Central memory CD4-positive, alpha-beta T cell (primary cell): ENCODE measurements at regions not wholly inside any gene's neighbourhood (a gene's known extent, or its start where the extent isn't known, plus 50 kb on each side); places are given as distances from the start of the nearest gene placed in this dataset.

Source experiments
- DNase-seq: peaks from one replicate; pipeline ENCODE4 v3.0.0; 2022

- no peak for DNase-seq
Measured at GRCh38 chr15:69825941-69826818, 271.5 kb downstream of the TLE3 start.

GRCh38 chr15:69826819-69827175 lies 270.9 kb downstream of the TLE3 start:
- DNase-seq: no peak

DNA sequence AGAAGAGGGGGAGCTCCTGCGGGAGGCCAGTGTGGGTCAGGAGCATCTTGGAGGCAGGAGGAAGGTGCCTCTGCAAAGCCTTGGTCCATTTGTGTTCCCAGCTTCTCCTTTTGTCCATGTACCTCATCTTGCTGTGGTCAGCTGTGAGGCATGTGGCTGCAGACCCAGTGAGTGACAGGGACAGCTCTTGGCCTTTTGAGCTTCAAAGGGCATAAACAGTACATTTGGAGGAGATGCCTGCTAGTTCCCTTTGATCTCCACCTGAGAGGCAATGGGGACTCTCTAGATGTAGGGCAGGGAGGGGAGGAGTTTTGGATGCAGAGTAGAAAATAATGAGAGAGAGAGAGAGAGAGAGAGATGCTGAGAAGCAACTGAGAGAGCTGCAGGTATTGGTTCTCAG lies 270.0 kb downstream of the TLE3 start:
- no peak for DNase-seq

- DNase-seq: no peak
Measured at GRCh38 chr15:69828181-69828828, 269.4 kb downstream of the TLE3 start.

GRCh38 chr15:69829974-69830373 lies 267.7 kb downstream of the TLE3 start:
- DNase-seq: no peak

DNA sequence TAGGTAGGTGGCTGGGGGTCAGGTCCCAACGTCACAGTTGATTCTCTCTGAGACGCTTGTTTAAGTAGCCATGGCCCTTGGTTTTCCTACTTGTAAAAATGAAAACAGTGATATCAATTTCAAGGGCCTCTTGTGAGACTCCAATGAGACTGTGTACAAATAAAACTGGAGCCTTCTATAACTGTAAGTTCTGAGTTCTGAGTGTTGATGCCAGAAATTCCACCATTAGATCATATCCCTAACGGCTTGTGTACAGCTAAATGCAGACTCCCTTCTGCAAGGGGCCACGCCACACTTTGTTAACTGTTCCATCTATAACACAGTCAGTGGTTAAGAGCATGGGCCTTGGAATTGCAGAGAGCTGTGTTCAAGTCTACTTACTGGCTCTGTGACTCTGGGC lies 267.3 kb downstream of the TLE3 start:
- no peak for DNase-seq

GRCh38 chr15:69830876-69831275 lies 266.8 kb downstream of the TLE3 start:
- DNase-seq: no peak

DNA sequence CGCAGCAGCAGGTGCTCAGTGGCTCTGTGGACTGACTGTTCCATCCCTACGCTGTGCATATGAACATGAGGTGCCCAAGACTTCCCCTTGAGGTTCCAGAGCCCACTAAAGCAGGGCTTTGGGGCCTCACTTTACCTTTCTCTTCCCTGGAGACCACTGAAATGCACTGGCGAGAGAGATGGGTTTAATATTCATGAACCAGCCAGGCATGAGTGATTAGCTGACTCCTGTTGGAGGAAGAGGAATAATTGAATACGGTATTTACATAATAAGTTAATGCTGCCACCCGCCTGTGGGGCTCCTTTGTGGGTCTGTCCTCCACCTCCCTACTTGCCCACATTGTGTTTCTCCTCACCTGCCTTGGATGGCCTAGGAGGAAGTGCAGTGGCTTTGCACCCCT lies 263.4 kb downstream of the TLE3 start:
- no peak for DNase-seq

DNA sequence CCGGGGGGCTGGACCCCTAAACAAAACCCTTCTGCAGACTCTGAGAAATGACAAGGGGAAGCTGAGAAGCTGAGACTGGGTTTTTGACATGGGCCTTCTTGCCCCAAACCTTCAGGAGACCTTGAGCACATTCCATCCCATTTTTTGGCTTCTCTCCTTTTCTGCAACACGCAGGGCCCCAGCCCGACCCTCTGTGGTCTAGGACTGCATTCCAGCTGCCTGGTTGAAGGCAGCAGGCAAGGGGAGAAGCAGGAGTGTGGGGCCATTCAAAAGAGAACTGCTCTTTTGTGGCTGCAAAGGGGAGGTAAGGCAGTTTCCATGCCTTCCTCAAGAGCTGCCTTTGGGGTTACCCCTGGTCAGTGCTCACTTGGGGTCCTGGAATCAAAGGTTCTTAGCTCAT lies 263.0 kb downstream of the TLE3 start:
- DNase-seq: no peak

- no peak for DNase-seq
Measured at GRCh38 chr15:69836048-69836447, 261.7 kb downstream of the TLE3 start.

GRCh38 chr15:69836526-69837230 lies 261.0 kb downstream of the TLE3 start:
- DNase-seq: no peak

DNA sequence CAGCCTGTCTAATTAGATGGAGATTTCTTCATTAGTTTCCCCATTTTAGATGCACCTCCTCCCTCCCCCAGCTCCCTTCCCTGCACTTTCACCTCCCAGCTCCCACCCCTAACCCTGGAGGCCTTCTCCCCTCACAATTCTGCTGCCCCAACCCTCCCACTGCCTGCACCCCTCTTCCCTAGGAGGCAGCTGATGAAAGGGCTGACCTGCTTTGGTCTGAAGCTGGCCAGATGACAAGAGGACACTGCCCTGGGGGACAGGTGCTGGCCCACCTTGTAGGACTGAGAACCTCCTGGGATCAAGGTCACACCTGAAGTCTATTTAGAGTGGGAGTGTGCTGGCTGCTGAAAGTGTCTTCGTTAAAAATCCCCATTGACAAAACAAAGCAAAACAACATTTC lies 259.4 kb downstream of the TLE3 start:
- DNase-seq: no peak

GRCh38 chr15:69838994-69839393 lies 258.7 kb downstream of the TLE3 start:
- no peak for DNase-seq

DNA sequence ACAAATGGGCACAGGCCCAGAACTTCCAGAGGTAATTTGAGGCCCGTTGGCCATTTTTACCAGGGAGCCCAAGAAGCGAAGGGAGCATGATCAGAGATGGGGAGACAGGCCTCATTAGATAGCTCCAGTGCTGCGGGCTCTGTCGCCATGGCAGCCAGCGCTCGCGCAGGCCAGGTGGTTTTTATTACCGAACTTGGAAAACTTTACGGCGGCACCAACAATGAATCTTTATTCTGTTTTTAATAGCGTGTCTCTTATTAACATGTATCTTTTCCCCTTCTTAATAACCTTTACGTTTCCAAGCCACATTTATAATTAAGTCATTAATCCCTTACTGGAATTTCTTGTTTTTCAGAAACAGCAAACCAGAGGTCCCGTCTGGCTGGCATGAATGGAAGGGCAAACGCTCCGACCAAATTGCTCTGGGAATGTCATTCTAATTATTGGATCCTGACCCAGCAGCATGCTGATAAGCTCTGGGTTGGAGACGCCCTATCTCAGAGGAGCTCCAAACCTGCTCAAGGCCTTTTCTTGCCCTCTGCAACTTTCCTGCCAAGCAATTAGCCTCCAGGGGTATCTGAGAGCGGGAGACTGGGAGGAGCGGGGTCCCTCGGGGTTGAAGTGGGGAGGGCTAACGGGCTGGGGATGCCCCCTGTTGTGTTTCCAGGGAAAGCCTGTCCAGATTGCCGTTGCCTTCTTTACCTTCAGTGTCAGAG lies 256.4 kb downstream of the TLE3 start:
- DNase-seq: no peak

GRCh38 chr15:69842851-69843250 lies 254.9 kb downstream of the TLE3 start:
- no peak for DNase-seq

DNA sequence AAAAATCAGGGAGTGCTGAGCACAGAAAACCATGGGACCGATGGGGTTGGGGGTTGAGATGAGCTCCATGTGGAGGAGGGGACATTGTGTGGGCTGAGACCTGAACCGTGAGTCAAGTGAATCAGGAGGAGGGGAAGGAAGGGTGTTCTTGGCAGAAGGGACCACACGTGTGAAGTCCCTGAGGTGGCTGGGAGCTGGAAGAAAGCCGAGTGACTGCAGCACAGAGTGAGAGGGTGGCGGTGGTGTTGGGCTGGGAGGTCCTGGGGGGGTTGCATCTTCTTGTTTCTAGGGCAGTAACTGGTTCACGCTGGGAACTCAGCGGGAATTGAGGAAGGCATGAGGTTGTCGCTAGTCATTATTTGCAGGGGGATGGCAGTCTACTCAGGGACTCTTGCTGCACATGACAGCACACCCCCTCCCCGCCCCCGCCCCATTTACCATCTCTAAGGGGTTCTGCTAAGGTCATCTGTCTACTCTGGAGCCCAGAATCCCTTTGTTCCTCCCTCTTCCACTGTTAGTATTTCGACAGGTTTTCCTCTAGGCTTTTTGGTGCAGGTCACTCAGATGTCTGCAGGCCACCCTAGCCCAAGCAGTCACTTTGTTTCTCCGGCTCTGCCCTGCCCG lies 254.3 kb downstream of the TLE3 start:
- DNase-seq: no peak

DNA sequence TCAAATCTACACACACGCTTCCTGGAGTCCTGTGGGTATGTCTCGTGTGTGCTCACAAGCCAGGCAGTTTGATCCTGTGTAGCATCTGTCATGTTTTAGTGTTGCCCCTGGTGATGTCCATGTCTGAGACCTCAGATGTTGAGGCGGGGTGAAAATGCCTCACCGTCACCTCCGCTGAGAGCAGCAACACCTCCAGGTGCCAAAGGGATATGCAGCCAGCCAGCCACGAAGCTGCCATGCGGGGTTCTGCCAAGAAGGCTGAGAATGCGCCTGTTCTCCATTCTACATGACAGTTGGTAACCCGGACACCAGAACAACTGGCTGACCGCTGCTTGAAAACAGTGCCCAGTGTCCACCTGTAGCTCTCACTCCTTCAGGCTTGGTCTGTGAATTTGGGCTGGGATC lies 253.8 kb downstream of the TLE3 start:
- no peak for DNase-seq

- no peak for DNase-seq
Measured at GRCh38 chr15:69845159-69845558, 252.6 kb downstream of the TLE3 start.

DNA sequence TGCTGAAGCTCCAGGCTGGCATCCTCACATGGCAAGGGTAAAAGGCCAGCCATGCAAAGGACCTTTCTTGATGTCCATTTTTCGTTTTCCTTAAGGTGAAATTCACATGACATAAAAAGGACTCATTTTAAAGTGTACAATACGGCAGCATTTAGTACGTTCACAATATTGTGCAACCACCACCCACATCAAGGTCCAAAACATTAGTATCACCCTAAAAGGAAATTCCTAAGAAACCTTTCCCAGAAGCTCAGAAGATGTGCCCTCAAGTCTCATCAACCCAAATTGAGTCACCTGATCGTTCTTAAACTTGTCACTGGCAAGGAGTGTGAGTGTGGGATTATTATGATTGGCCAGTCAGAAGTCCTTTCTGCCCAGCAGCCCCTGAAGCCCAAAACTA lies 250.1 kb downstream of the TLE3 start:
- DNase-seq: no peak

DNA sequence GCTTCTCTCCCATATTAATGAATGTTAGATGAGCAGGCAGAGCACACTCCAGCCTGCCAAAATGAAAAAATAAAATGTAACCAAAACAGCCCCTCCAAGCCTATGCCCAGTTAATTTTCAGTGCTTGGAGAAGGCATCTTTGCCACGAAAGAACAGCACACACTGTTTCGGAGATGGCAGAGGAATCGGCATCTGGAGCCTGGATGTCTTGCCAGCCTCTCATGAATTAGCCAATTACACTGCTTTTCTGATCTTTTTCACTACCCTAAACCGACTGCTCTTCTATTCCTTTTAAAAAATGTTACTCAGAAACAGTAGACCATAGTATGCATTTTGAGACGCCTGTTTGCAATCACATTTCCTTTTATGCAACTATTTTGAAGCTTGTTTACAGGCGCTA lies 249.6 kb downstream of the TLE3 start:
- DNase-seq: no peak

- DNase-seq: no peak
Measured at GRCh38 chr15:69848551-69849231, 249.0 kb downstream of the TLE3 start.

DNA sequence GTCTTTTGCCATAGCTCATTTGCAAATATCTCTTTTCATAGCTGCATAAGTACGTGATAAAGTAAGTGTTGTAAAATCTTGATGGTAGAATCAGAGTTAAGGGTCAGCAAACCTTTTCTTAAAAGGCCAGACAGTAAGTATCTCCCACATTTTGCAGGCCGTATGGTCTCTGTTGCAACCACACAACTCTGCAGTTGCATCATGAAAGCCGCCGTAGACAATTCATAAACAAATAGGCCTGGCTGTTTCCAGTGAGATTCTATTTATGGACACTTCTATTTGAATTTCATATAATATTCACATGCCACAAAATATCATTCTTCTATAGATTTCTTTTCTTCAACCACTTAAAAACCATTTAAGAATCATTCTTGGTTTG lies 248.5 kb downstream of the TLE3 start:
- no peak for DNase-seq
